ENCODE measurements at regions not wholly inside any gene's neighbourhood (a gene's known extent, or its start where the extent isn't known, plus 50 kb on each side); places are given as distances from the start of the nearest gene placed in this dataset.

DNA sequence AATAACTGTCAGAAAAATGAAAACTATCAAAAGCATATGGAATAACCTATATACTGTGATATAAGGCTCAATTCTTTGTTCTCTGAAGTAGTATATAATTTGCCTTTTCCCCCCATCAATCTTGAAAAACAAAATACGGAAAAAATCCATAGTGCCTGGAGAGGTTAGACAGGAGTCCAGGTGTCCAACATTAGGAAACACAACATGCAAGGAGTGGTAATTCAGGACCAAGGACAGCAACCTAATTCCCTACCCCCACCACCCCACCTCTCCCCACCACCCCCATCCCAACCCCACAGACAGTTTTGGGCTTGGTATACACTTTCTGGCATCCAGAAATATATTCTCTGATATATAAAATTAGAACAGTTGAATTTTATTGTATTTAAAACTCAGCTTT lies 55.1 kb upstream of the SLC25A26 start:
- H3K36me3 ChIP-seq: no peaks in the 10 kb centered on the region
- H3K4me1 ChIP-seq: no peaks in the 10 kb centered on the region
- DNase-seq (no peak), ATAC-seq (peak in 1 of 4 donors; percentile 54)
- 74 to 80% (median 80%) methylated on average over 1 of the region's 1 CpG for WGBS, 4 donors
- H3K9me3 ChIP-seq: peaks cover 0 to 4% (median 0%) of the 10 kb centered on the region in 12 donors
- H3K4me3 ChIP-seq: no peak overlapping the region
- no peak overlapping the region for H3K27ac ChIP-seq
- H3K27me3 ChIP-seq: no peaks in the 10 kb centered on the region
- intact Hi-C loops (cut with DNase I): no loop called here
- TF ChIP-seq, protein P1, sequence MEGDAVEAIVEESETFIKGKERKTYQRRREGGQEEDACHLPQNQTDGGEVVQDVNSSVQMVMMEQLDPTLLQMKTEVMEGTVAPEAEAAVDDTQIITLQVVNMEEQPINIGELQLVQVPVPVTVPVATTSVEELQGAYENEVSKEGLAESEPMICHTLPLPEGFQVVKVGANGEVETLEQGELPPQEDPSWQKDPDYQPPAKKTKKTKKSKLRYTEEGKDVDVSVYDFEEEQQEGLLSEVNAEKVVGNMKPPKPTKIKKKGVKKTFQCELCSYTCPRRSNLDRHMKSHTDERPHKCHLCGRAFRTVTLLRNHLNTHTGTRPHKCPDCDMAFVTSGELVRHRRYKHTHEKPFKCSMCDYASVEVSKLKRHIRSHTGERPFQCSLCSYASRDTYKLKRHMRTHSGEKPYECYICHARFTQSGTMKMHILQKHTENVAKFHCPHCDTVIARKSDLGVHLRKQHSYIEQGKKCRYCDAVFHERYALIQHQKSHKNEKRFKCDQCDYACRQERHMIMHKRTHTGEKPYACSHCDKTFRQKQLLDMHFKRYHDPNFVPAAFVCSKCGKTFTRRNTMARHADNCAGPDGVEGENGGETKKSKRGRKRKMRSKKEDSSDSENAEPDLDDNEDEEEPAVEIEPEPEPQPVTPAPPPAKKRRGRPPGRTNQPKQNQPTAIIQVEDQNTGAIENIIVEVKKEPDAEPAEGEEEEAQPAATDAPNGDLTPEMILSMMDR (IDR thresholded peaks at IDR 0.05): no peak
- no peak for TF ChIP-seq POLR2A (IDR thresholded peaks at IDR 0.05)

DNA sequence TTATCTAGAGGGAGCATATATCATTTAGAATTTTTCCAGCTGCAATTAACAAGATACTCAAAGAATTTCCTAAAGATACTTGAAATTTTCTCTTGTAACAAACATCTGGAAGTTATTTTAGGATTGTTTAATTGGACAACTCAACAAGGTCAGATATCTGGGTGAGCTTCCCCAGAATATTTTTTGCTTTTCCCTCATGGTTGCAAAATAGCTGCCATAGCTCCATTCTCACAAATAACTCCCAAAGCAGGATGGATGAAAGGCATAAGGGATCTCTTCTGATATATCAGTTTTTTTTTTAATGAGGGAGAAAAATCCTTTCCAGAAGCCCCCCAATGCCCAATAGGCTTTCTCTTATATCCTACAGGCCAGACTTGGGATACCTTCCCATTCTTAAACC lies 56.6 kb upstream of the SLC25A26 start:
- ATAC-seq (no peak), DNase-seq (no peak)
- Histone ChIP-seq H3K36me3 (no peaks in the 10 kb centered on the region), H3K9me3 (peaks cover 0 to 4% (median 0%) of the 10 kb centered on the region in 12 donors), H3K27ac (no peak overlapping the region), H3K27me3 (no peaks in the 10 kb centered on the region), H3K4me3 (no peak overlapping the region), H3K4me1 (no peaks in the 10 kb centered on the region)
- intact Hi-C loops (cut with DNase I): no loop called here
- TF ChIP-seq POLR2A (IDR thresholded peaks at IDR 0.05): no peak

DNA sequence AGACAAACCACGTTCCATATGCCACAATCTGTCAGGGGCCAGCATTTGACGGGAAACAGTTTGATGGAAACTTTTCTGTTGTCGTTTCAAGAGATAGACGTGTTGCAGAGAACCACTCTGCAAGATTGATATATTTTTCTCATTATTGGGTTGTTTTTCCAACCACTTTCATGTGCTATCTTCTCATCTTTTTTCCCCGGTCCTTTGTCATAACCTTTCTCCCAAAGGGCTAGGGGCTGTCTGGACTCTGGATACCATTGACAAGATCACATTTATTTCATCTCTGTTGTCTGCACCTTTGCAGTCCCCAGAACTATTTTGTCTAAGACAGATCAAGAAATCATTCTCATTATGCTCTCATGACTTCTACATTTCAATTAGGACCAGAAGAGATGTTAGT lies 57.6 kb upstream of the SLC25A26 start:
- no peak for ATAC-seq

DNA sequence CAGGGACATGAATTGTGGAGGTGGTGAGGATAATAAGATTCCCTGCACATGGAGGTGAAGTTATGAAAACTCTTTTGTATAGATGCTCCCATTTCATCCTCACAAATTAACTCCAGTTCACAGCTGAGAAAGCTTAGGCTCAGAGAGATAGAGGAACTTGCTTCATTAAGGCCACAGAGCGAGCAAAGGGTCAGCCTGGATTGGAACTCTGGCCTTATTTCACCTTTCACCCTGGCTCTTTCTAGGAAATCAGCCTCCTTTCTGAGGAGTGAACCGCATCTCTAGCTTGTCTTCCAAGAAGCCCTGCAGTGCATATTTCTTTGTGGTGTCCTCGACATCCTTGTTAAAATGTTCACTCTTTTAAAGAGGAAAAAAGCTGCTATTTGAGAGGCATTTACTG lies 58.0 kb upstream of the SLC25A26 start:
- DNase-seq: no peak

More for the DNA sequence above, 57.6 kb upstream of the SLC25A26 start:
- H3K9me3 ChIP-seq: peaks cover 0 to 4% (median 0%) of the 10 kb centered on the region in 12 donors
- no peak overlapping the region for H3K27ac ChIP-seq
- intact Hi-C loops (cut with DNase I): no loop called here
- H3K4me3 ChIP-seq: no peak overlapping the region
- no peaks in the 10 kb centered on the region for H3K36me3 ChIP-seq
- DNase-seq: no peak
- WGBS, 4 donors: 75 to 78% (median 77%) methylated on average over 5 of the region's 5 CpGs
- TF ChIP-seq POLR2A (IDR thresholded peaks at IDR 0.05): no peak
- TF ChIP-seq, protein P1 (IDR thresholded peaks at IDR 0.05): no peak
- H3K27me3 ChIP-seq: no peaks in the 10 kb centered on the region
- H3K4me1 ChIP-seq: no peaks in the 10 kb centered on the region

More for the DNA sequence above, 58.0 kb upstream of the SLC25A26 start:
- no peak overlapping the region for H3K27ac ChIP-seq
- no peaks in the 10 kb centered on the region for H3K4me1 ChIP-seq
- no peaks in the 10 kb centered on the region for H3K36me3 ChIP-seq
- no peak for ATAC-seq
- WGBS, 4 donors: 79 to 84% (median 81%) methylated on average over 3 of the region's 3 CpGs
- H3K27me3 ChIP-seq: no peaks in the 10 kb centered on the region
- no peak overlapping the region for H3K4me3 ChIP-seq
- intact Hi-C loops (cut with DNase I): no loop called here
- peaks cover 0 to 4% (median 0%) of the 10 kb centered on the region in 12 donors for H3K9me3 ChIP-seq
- no peak for TF ChIP-seq POLR2A (IDR thresholded peaks at IDR 0.05)
- TF ChIP-seq, protein P1 (IDR thresholded peaks at IDR 0.05): no peak

Data from heart left ventricle (tissue), 16 donors.